Activated CD4-positive, alpha-beta T cell treated with anti-CD3 and anti-CD28 coated beads, Interleukin-2, amount 10 ng/mL, durations not matched to agents 7 days and 5 days (primary cell): ENCODE measurements at regions not wholly inside any gene's neighbourhood (a gene's known extent, or its start where the extent isn't known, plus 50 kb on each side); places are given as distances from the start of the nearest gene placed in this dataset.

Experiments used
- CTCF ChIA-PET: fragments of 350-600 bp; sonication (Branson Sonifier 250); formaldehyde crosslinking; loops from one replicate; lab custom pipeline; 2021; ENCODE audit warnings: antibody characterized with exemption; lab: Charles Lee
- POLR2A ChIA-PET: fragments of 350-600 bp; sonication (Branson Sonifier 250); formaldehyde crosslinking; loops from one replicate; lab custom pipeline; 2021; ENCODE audit warnings: antibody characterized with exemption; lab: Charles Lee
- DNase-seq: peaks from one replicate; pipeline ENCODE4 v3.0.0-alpha.2; 2020
- H3K27ac Mint-ChIP-seq: one replicate; pipeline ENCODE4 v1.8.0; 2021; ENCODE audit warnings: mild to moderate bottlenecking, moderate library complexity, mixed read lengths
- H3K27me3 Mint-ChIP-seq: one replicate; pipeline ENCODE4 v1.8.0; 2021; ENCODE audit warnings: mixed read lengths
- H3K36me3 Mint-ChIP-seq: one replicate; pipeline ENCODE4 v1.8.0; 2021; ENCODE audit warnings: low read depth, mixed read lengths
- H3K4me1 Mint-ChIP-seq: one replicate; pipeline ENCODE4 v1.8.0; 2021; ENCODE audit warnings: mixed read lengths
- H3K4me3 Mint-ChIP-seq: one replicate; pipeline ENCODE4 v1.8.0; 2021; ENCODE audit warnings: mild to moderate bottlenecking, moderate library complexity, mixed read lengths
- H3K9me3 Mint-ChIP-seq: one replicate; pipeline ENCODE4 v1.8.0; 2021; ENCODE audit warnings: mixed read lengths

DNA sequence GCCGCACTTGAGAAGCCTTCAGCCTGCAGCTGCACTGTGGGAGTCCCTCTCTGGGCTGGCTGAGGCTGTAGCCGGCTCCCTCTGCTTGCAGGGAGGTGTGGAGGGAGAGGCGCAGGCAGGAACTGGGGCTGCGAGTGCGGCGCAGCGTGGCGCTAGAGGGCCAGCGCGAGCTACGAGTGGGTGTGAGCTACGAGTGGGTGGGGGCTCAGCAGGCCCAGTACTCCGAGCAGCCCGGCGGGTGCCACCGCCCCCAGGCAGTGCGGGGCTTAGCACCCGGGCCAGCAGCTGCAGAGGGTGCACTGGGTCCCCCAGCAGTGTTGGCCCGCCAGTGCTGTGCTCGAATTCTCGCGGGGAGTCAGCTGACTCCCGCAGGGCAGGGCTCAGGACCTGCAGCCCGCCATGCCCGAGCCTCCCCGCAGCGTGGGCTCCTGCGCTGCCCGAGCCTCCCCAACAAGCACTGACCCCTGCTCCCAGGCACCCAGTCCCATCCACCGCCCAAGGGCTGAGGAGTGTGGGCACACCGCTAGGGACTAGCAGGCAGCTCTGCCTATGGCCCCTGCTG lies 1620.1 kb downstream of the BRINP3 start:
- no peaks in the 10 kb centered on the region for H3K36me3 Mint-ChIP-seq
- H3K4me1 Mint-ChIP-seq: no peaks in the 10 kb centered on the region
- POLR2A ChIA-PET: no interaction called here
- CTCF ChIA-PET: no interaction called here
- peaks cover 5% of the 10 kb centered on the region for H3K9me3 Mint-ChIP-seq
- H3K27ac Mint-ChIP-seq: no peak overlapping the region
- no peaks in the 10 kb centered on the region for H3K27me3 Mint-ChIP-seq
- DNase-seq: no peak
- no peak overlapping the region for H3K4me3 Mint-ChIP-seq

GRCh38 chr1:188867614-188868013 lies 1610.0 kb downstream of the BRINP3 start:
- no peaks in the 10 kb centered on the region for H3K27me3 Mint-ChIP-seq
- no peaks in the 10 kb centered on the region for H3K4me1 Mint-ChIP-seq
- H3K4me3 Mint-ChIP-seq: no peak overlapping the region
- no peak overlapping the region for H3K27ac Mint-ChIP-seq
- no peak for DNase-seq
- POLR2A ChIA-PET: no interaction called here
- CTCF ChIA-PET: no interaction called here
- no peaks in the 10 kb centered on the region for H3K36me3 Mint-ChIP-seq
- H3K9me3 Mint-ChIP-seq: peaks cover 9% of the 10 kb centered on the region

GRCh38 chr1:188871164-188871563 lies 1606.5 kb downstream of the BRINP3 start:
- H3K27me3 Mint-ChIP-seq: no peaks in the 10 kb centered on the region
- DNase-seq: no peak
- H3K4me3 Mint-ChIP-seq: no peak overlapping the region
- no peak overlapping the region for H3K27ac Mint-ChIP-seq
- ChIA-PET POLR2A (no interaction called here), CTCF (no interaction called here)
- H3K36me3 Mint-ChIP-seq: no peaks in the 10 kb centered on the region
- H3K4me1 Mint-ChIP-seq: no peaks in the 10 kb centered on the region
- peaks cover 5% of the 10 kb centered on the region for H3K9me3 Mint-ChIP-seq

- Mint-ChIP-seq H3K4me3 (no peak overlapping the region), H3K9me3 (peaks cover 5% of the 10 kb centered on the region)
- POLR2A ChIA-PET: no interaction called here
Measured at GRCh38 chr1:188872376-188872775, 1605.3 kb downstream of the BRINP3 start.

DNA sequence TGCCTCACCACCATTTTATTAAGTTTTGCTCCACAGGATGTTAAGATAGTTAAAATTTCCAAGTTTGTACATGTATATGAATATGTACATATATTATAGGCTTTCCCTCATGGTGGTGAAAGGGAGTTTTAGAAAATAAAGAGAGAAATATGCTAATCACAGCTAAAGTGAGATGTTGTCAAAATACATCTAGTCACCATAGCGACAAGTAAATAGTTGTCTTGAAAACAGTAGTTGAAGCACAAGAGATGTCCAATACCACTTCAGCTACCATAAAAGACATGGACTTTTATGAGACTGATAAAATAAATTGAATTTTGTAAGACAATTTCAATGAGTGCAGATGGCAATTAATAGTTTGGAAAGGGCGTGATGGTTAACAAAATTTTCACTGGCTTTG lies 1600.0 kb downstream of the BRINP3 start:
- Mint-ChIP-seq H3K36me3 (no peaks in the 10 kb centered on the region), H3K27me3 (no peaks in the 10 kb centered on the region), H3K4me3 (no peak overlapping the region), H3K27ac (no peak overlapping the region), H3K4me1 (no peaks in the 10 kb centered on the region), H3K9me3 (no peaks in the 10 kb centered on the region)
- no peak for DNase-seq
- POLR2A ChIA-PET: no interaction called here
- CTCF ChIA-PET: no interaction called here

More at GRCh38 chr1:188872376-188872775, 1605.3 kb downstream of the BRINP3 start:
- Mint-ChIP-seq H3K27ac (no peak overlapping the region), H3K27me3 (no peaks in the 10 kb centered on the region), H3K36me3 (no peaks in the 10 kb centered on the region), H3K4me1 (no peaks in the 10 kb centered on the region)
- CTCF ChIA-PET: no interaction called here
- DNase-seq: no peak

- no peaks in the 10 kb centered on the region for H3K27me3 Mint-ChIP-seq
- no peaks in the 10 kb centered on the region for H3K36me3 Mint-ChIP-seq
- no peaks in the 10 kb centered on the region for H3K9me3 Mint-ChIP-seq
- no peak for DNase-seq
- CTCF ChIA-PET: no interaction called here
- POLR2A ChIA-PET: no interaction called here
- H3K4me1 Mint-ChIP-seq: no peaks in the 10 kb centered on the region
- no peak overlapping the region for H3K4me3 Mint-ChIP-seq
- H3K27ac Mint-ChIP-seq: no peak overlapping the region
Measured at GRCh38 chr1:188888386-188888785, 1589.3 kb downstream of the BRINP3 start.

DNA sequence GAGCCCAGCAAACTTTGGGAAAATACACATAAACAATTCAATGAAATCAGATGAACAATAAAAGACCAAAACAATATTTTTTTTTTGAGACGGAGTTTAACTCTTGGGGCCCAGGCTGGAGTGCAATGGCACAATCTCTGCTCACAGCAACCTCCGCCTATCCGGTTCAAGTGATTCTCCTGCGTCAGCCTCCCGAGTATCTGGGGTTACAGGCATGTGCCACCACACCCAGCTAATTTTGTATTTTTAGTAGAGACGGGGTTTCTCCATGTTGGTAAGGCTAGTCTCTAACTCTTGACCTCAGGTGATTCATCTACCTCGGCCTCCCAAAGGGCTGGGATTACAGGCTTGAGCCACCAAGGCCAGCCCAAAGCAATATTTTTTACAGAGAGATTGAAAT lies 1588.5 kb downstream of the BRINP3 start:
- no peak for DNase-seq
- ChIA-PET POLR2A (no interaction called here), CTCF (no interaction called here)
- no peaks in the 10 kb centered on the region for H3K9me3 Mint-ChIP-seq
- no peaks in the 10 kb centered on the region for H3K27me3 Mint-ChIP-seq
- H3K36me3 Mint-ChIP-seq: no peaks in the 10 kb centered on the region
- no peaks in the 10 kb centered on the region for H3K4me1 Mint-ChIP-seq
- H3K4me3 Mint-ChIP-seq: no peak overlapping the region
- no peak overlapping the region for H3K27ac Mint-ChIP-seq

DNA sequence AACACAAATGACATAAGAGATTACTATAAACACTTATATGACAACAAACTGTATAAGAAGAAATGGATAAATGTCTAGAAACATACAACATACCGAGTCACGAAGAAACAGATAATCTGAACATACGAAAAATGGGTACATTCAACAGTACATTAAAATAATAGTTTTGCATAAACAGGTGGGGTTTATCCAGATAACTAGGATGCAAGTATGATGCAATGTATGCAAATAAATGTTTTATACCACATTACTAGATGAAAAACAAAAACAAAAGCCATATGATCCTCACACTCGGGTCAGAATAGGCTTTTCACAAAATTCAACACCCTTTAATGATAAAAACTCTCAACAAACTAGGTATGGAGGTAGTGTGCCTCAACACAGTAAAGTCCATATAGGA lies 1585.7 kb downstream of the BRINP3 start:
- POLR2A ChIA-PET: no interaction called here

DNA sequence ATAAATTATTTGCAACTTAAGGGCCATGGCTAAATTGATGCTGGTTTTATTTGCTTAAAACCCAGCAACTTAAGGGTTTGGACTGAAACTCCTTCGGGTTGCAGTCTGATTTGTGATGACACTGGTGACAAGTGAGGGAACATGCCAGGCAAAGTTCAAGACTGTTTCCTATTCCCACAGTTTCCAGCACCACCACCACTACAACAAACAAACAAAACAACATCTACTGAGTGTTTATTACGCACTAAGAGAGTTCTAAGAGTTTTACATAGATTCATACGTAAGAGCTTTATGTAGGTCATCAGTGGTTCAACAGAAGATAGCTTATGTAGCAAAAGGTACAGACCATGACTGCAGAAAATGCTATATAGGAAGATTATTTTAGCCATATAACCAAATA lies 1582.1 kb downstream of the BRINP3 start:
- Mint-ChIP-seq H3K36me3 (no peaks in the 10 kb centered on the region), H3K27ac (no peak overlapping the region), H3K27me3 (no peaks in the 10 kb centered on the region), H3K9me3 (peaks cover 5% of the 10 kb centered on the region), H3K4me3 (no peak overlapping the region), H3K4me1 (no peaks in the 10 kb centered on the region)
- POLR2A ChIA-PET: no interaction called here
- CTCF ChIA-PET: no interaction called here
- no peak for DNase-seq

More for the DNA sequence above, 1585.7 kb downstream of the BRINP3 start:
- H3K27me3 Mint-ChIP-seq: no peaks in the 10 kb centered on the region
- H3K36me3 Mint-ChIP-seq: no peaks in the 10 kb centered on the region
- CTCF ChIA-PET: no interaction called here
- no peak overlapping the region for H3K27ac Mint-ChIP-seq
- no peak for DNase-seq
- no peak overlapping the region for H3K4me3 Mint-ChIP-seq
- peaks cover 2% of the 10 kb centered on the region for H3K9me3 Mint-ChIP-seq
- no peaks in the 10 kb centered on the region for H3K4me1 Mint-ChIP-seq

DNA sequence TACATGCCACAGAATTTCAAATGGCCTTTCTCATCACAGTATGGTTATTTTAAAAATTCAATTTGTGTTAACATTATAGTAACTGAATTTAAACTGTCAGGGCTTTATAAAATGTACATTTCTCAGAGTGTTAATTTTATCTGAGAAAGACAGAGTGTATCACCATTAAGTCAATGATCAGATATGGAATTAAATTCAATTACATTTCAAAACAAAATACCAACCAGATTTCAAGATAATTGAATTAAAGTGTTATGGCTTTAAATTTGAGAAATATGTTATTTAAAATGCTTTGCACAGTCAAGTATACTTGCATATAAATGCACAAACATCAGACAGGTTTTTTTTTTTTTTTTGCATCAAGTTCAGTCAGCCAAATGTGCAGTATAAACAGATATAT lies 1574.4 kb downstream of the BRINP3 start:
- no peaks in the 10 kb centered on the region for H3K27me3 Mint-ChIP-seq
- no peak for DNase-seq
- CTCF ChIA-PET: no interaction called here
- POLR2A ChIA-PET: no interaction called here
- no peaks in the 10 kb centered on the region for H3K36me3 Mint-ChIP-seq
- H3K4me1 Mint-ChIP-seq: no peaks in the 10 kb centered on the region
- H3K9me3 Mint-ChIP-seq: peaks cover 6% of the 10 kb centered on the region
- H3K27ac Mint-ChIP-seq: no peak overlapping the region
- H3K4me3 Mint-ChIP-seq: no peak overlapping the region

DNA sequence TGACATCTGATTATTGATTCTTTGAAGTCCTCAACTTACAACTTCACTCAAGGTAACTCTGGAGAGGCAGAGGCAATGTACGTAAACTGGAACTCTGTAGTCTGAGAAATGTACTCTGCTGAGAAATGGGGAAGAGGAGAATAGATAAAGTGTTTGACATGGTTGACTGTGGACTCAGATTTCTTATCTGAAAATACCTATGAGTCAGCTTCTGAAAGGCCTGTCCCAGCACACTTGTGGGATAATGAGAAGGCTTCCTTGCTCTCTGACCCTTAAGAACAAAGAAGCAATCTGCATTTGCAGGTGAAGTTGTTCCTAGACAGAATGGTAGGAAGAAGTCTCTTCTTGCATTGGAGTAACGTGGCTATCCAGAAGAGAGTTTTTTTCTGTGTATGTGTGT lies 1573.5 kb downstream of the BRINP3 start:
- H3K36me3 Mint-ChIP-seq: no peaks in the 10 kb centered on the region
- ChIA-PET POLR2A (no interaction called here), CTCF (no interaction called here)
- no peaks in the 10 kb centered on the region for H3K4me1 Mint-ChIP-seq
- no peak overlapping the region for H3K4me3 Mint-ChIP-seq
- H3K27me3 Mint-ChIP-seq: no peaks in the 10 kb centered on the region
- no peak for DNase-seq
- no peak overlapping the region for H3K27ac Mint-ChIP-seq
- peaks cover 6% of the 10 kb centered on the region for H3K9me3 Mint-ChIP-seq

DNA sequence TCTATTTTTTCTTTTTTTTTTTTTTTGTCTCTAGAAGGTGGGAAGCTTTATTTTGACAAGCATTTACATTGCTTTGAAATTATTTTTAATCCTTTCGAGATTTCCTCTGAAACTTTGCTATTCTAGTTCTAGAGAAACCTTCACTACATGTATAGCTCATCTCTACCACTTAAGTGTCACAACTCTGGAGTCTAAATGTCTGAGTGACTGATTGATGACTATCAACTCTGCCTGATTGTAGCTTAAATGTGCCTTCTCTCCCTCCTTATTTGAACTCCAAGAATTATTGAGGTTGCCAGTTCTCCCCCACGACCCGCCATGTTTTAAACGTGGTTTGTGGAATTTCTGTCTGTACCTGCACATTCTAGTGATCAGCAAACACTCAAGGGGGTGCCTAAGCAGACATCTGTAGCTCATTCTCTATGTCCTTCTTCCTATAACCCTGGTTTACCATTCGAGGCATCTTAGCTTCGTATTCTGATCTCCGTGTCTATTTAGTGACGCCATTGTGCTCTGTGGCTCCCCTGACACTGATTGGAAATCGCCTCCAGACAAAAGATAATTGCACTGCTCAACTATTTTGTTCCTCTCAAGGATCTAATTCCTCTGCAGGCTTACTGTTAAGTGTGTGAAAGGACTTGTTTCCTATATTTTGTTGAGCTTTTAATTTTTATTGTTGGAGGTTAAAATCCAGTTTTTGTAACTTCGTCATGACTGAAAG lies 1570.6 kb downstream of the BRINP3 start:
- POLR2A ChIA-PET: no interaction called here

GRCh38 chr1:188930382-188930781 lies 1547.3 kb downstream of the BRINP3 start:
- no peaks in the 10 kb centered on the region for H3K4me1 Mint-ChIP-seq
- H3K9me3 Mint-ChIP-seq: no peaks in the 10 kb centered on the region
- H3K36me3 Mint-ChIP-seq: no peaks in the 10 kb centered on the region
- no peak for DNase-seq
- ChIA-PET CTCF (no interaction called here), POLR2A (no interaction called here)
- H3K27ac Mint-ChIP-seq: no peak overlapping the region
- H3K27me3 Mint-ChIP-seq: no peaks in the 10 kb centered on the region
- H3K4me3 Mint-ChIP-seq: no peak overlapping the region

More for the DNA sequence above, 1570.6 kb downstream of the BRINP3 start:
- Mint-ChIP-seq H3K4me1 (no peaks in the 10 kb centered on the region), H3K36me3 (no peaks in the 10 kb centered on the region), H3K27ac (no peak overlapping the region), H3K9me3 (peaks cover 6% of the 10 kb centered on the region), H3K4me3 (no peak overlapping the region), H3K27me3 (no peaks in the 10 kb centered on the region)
- DNase-seq: no peak
- CTCF ChIA-PET: no interaction called here

DNA sequence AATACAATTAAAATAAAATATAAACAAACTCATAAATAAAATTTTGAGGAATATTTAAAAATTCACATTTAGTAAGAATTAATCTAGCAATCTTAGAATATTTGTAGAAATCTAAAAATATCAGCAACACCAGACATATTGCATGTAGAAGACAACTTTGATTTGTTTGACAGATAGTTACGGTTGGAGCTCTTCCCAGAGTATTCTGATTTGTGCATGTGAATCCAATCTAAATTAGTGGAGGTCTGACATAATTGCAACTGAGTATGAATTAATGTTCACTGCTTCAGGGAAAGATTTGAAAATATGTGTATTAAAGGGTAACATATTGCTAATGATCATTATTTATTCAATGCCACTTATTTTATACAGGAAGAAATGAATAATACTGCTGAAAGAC lies 1546.2 kb downstream of the BRINP3 start:
- CTCF ChIA-PET: no interaction called here
- H3K4me3 Mint-ChIP-seq: no peak overlapping the region
- DNase-seq: no peak
- H3K4me1 Mint-ChIP-seq: no peaks in the 10 kb centered on the region
- POLR2A ChIA-PET: no interaction called here
- no peak overlapping the region for H3K27ac Mint-ChIP-seq
- no peaks in the 10 kb centered on the region for H3K27me3 Mint-ChIP-seq
- H3K36me3 Mint-ChIP-seq: no peaks in the 10 kb centered on the region
- no peaks in the 10 kb centered on the region for H3K9me3 Mint-ChIP-seq
